Loucy (cell line): ENCODE measurements at regions not wholly inside any gene's neighbourhood (a gene's known extent, or its start where the extent isn't known, plus 50 kb on each side); places are given as distances from the start of the nearest gene placed in this dataset.

Experiments
- CTCF ChIP-seq: fragments of 200-600 bp; sonication (generic); conservative IDR thresholded peaks from 2 replicates; pipeline ENCODE4 v1.5.1; 2014; ENCODE audit warnings: mild to moderate bottlenecking, antibody characterized with exemption, low read length
- EZH2phosphoT487 ChIP-seq: fragments of 200-600 bp; IDR thresholded peaks from 2 replicates; pipeline ENCODE4 v1.6.1; 2018; ENCODE audit warnings: antibody characterized with exemption, mild to moderate bottlenecking, moderate library complexity, borderline replicate concordance

- peak; percentile 25; the same call in 1 of the 2 replicates for TF ChIP-seq CTCF
- TF ChIP-seq EZH2phosphoT487, result no peak
Measured at GRCh38 chr18:65567372-65567771, 183.4 kb upstream of the CDH7 start.
